PFSK-1 (cell line): ENCODE measurements at regions not wholly inside any gene's neighbourhood (a gene's known extent, or its start where the extent isn't known, plus 50 kb on each side); places are given as distances from the start of the nearest gene placed in this dataset.

Source experiments
- FOXP2 ChIP-seq: optimal IDR thresholded peaks from 2 replicates; pipeline ENCODE3; 2011; ENCODE audit warnings: borderline replicate concordance, control low read depth, inconsistent platforms; ENCODE audit not compliant: insufficient read depth; ENCODE audit errors: extremely low read length, extremely low read depth
- POLR2AphosphoS5 ChIP-seq: IDR thresholded peaks from 2 replicates; pipeline ENCODE4 v1.6.1; 2012; ENCODE audit warnings: low read depth, mild to moderate bottlenecking, control low read depth, low read length, moderate library complexity
- SIN3A ChIP-seq: IDR thresholded peaks from 2 replicates; pipeline ENCODE4 v1.6.1; 2012; ENCODE audit warnings: mild to moderate bottlenecking, low read length, moderate library complexity, borderline replicate concordance; ENCODE audit not compliant: insufficient read depth
- TAF1 ChIP-seq: IDR thresholded peaks from 2 replicates; pipeline ENCODE4 v1.6.1; 2012; ENCODE audit warnings: low read length, control low read depth, borderline replicate concordance; ENCODE audit not compliant: insufficient read depth
- TF ChIP-seq, protein P1 (sequence below), 2 experiments: IDR thresholded peaks; 2 replicates each; pipeline versions ENCODE4 v1.6.1 to v1.8.0; 2011 to 2012; ENCODE audit warnings: low read depth in 2 of 2, low read length in 2 of 2, control low read depth in 1 of 2, inconsistent platforms in 1 of 2, mild to moderate bottlenecking in 1 of 2, moderate library complexity in 1 of 2; ENCODE audit not compliant: insufficient read depth in 1 of 2

DNA sequence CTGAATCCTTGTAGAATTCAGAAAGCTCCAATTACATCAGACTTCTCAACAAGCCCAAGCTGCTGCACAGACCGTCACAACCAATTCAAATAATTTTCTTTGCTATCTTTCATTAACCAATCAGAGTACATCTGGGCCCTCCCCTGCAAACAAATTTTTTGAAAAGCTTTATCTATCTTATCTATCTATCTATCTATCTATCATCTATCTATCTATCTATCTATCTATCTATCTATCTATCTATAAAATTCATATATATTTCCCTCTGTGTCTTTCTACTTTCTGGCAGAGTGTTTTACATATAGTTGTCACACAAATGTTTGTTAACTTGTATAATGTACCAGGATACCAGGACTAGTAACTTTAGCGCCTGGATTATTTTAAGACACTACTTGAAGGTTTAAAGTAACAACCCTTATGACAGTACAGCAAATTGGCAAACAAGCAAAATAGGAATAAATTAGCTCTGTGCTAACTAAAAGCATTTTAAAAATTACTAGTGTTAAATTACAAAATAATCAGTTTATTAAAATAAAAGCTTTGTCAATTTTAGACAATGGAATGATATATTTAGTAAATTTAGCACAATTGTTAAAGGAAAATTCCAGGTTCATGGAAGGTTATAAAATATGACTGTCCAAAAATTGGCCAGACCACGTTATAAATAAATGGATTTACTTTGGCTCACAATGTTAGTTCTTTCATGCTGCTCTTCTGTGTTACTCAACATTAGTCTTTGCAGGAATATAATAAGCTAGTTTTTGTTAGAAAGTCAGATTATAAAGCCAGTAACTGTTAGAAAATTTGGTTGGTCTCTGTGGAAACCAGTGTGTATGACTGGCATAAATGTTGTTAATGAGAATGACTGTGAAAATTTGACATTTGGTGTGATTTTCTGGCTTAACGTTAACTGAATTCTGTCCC is 138.6 kb downstream of the SUCNR1 start:
- TF ChIP-seq TAF1 (no peak), SIN3A (no peak), FOXP2 (no peak), POLR2AphosphoS5 (no peak)
- TF ChIP-seq, protein P1, sequence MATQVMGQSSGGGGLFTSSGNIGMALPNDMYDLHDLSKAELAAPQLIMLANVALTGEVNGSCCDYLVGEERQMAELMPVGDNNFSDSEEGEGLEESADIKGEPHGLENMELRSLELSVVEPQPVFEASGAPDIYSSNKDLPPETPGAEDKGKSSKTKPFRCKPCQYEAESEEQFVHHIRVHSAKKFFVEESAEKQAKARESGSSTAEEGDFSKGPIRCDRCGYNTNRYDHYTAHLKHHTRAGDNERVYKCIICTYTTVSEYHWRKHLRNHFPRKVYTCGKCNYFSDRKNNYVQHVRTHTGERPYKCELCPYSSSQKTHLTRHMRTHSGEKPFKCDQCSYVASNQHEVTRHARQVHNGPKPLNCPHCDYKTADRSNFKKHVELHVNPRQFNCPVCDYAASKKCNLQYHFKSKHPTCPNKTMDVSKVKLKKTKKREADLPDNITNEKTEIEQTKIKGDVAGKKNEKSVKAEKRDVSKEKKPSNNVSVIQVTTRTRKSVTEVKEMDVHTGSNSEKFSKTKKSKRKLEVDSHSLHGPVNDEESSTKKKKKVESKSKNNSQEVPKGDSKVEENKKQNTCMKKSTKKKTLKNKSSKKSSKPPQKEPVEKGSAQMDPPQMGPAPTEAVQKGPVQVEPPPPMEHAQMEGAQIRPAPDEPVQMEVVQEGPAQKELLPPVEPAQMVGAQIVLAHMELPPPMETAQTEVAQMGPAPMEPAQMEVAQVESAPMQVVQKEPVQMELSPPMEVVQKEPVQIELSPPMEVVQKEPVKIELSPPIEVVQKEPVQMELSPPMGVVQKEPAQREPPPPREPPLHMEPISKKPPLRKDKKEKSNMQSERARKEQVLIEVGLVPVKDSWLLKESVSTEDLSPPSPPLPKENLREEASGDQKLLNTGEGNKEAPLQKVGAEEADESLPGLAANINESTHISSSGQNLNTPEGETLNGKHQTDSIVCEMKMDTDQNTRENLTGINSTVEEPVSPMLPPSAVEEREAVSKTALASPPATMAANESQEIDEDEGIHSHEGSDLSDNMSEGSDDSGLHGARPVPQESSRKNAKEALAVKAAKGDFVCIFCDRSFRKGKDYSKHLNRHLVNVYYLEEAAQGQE (IDR thresholded peaks at IDR 0.05; ENCODE audit: insufficient read depth in 1 of 2, low read depth in 2 of 2, low read length in 2 of 2), result no peak

DNA sequence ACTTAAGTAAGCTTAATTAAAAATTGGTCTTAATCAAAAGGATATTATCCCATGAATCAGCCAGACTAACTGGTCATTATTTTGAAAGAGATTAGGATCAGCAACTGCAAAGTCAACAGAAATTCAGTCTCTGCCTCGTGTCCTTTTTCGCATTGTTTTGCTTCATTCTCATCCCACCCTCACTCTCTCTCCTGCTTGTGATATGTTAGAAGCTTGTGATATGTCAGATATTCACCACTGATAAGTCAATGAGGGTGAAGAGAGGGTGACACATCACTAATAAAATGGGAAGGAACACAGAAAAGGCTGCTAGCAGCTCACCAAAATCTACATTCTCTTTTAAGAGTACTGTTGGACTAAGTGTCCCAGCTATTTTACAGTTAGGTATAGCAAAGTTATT is 146.1 kb downstream of the SUCNR1 start:
- TF ChIP-seq SIN3A, result no peak

DNA sequence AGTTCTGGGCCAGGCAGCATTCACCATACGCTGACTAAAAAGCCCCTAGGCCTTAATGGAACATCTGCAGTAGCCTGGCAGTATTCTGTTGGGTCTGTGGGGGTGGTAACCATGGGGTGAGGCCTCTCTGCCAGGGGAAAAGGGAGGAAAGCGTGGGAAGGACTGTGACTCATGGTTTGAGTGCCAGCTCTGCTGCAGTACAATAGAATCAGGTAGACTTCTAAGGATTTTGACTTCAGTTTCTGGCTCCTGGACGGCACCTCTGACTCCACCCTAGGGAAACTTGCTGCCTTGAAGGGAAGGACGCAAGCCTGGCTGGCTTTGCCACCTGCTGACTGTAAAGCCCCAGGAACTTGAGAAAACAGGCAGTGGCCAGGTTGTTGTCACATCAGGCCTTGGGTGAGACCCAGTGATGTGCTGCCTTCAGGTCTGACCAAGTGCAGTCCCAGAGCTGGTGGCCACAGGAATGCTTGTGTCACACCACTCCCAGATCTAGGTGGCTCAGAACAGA is 148.6 kb downstream of the SUCNR1 start:
- TF ChIP-seq, protein P1 (IDR thresholded peaks at IDR 0.05; ENCODE audit: insufficient read depth in 1 of 2, low read depth in 2 of 2, low read length in 2 of 2), result no peak
- TF ChIP-seq POLR2AphosphoS5 (no peak), SIN3A (no peak), FOXP2 (no peak), TAF1 (no peak)

DNA sequence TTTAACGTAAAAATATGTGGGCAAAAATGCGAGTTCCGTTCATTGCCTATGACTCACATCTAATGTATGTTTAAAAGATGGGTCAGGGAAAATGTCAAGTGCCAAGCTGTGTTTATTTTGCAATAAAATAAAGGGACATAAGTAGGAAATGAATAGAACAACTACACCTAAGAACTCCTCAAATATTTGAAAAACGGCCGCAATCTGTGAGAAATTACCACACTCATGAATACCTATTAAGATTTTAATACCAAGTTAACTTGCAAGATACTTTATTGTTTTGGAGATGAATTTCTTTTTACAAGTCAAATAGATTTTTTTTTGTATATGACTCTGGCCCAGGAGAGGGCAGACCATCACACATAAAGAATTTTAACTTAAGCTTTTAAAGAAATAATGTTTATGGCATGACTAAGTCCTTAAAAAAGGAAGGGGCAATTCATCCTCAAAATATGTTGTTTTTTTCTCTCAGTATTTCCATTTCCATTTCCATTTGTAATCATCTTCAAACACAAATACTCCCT is 152.7 kb downstream of the SUCNR1 start:
- no peak for TF ChIP-seq FOXP2
- TF ChIP-seq, protein P1 (IDR thresholded peaks at IDR 0.05; ENCODE audit: insufficient read depth in 1 of 2, low read depth in 2 of 2, low read length in 2 of 2), result no peak
- TF ChIP-seq SIN3A, result no peak
- TF ChIP-seq TAF1, result no peak
- no peak for TF ChIP-seq POLR2AphosphoS5

DNA sequence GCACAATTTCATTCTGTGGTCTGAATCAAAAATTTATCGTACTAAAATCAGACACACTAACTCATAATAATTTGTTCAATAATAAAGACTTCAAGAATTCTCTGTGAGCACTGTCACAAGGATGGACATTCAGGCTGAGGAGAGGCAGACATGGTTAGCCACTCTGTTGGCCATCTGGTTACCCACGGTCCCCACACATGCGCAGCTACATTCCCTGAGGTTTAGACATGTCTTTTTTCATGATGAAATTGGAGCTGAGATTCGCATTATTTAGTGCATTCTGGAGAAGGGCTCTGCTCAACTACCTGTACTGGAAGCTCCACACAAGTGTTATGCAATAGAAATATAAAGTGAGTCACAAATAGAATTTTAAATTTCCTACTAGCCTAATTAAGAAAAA is 156.9 kb downstream of the SUCNR1 start:
- TF ChIP-seq SIN3A (no peak), FOXP2 (no peak), POLR2AphosphoS5 (no peak), TAF1 (no peak)
- TF ChIP-seq, protein P1 (IDR thresholded peaks at IDR 0.05; ENCODE audit: insufficient read depth in 1 of 2, low read depth in 2 of 2, low read length in 2 of 2), result no peak
